NCI-H2227 (cell line): ENCODE measurements at regions not wholly inside any gene's neighbourhood (a gene's known extent, or its start where the extent isn't known, plus 50 kb on each side); places are given as distances from the start of the nearest gene placed in this dataset.
"Not testable (repeated sequence)": the region's sequence is repeated elsewhere in the genome, so short reads cannot be mapped to it uniquely, and the experiment has no call there.

Source experiments
- DNase-seq: peaks from one replicate; lab custom pipeline; 2025; ENCODE audit not compliant: unreplicated experiment; lab: John Stamatoyannopoulos, UW

GRCh38 chr6:82507112-82507511, 143.5 kb downstream of the TPBG start:
- no peak for DNase-seq

GRCh38 chr6:82511546-82511945, 147.9 kb downstream of the TPBG start:
- no peak for DNase-seq

- not testable (repeated sequence) for DNase-seq
Measured at GRCh38 chr6:82517896-82518295, 154.3 kb downstream of the TPBG start.

- DNase-seq = no peak
Measured at GRCh38 chr6:82521369-82521768, 157.8 kb downstream of the TPBG start.

- DNase-seq = no peak
Measured at GRCh38 chr6:82521861-82522260, 158.2 kb downstream of the TPBG start.

- DNase-seq = no peak
Measured at GRCh38 chr6:82524031-82524430, 160.4 kb downstream of the TPBG start.

- DNase-seq = no peak
Measured at GRCh38 chr6:82525775-82526495, 162.3 kb downstream of the TPBG start.

- DNase-seq = not testable (repeated sequence)
Measured at GRCh38 chr6:82529960-82530460, 166.4 kb downstream of the TPBG start.

- DNase-seq = no peak
Measured at GRCh38 chr6:82534876-82535275, 171.3 kb downstream of the TPBG start.

- DNase-seq = not testable (repeated sequence)
Measured at GRCh38 chr6:82549480-82549879, 185.9 kb downstream of the TPBG start.

GRCh38 chr6:82551311-82551710, 187.7 kb downstream of the TPBG start:
- not testable (repeated sequence) for DNase-seq

- no peak for DNase-seq
Measured at GRCh38 chr6:82551831-82552230, 188.2 kb downstream of the TPBG start.

GRCh38 chr6:82553863-82554531, 190.4 kb downstream of the TPBG start:
- DNase-seq = no peak

- DNase-seq = no peak
Measured at GRCh38 chr6:82554666-82555065, 191.0 kb downstream of the TPBG start.

- DNase-seq = no peak
Measured at GRCh38 chr6:82555801-82556200, 192.2 kb downstream of the TPBG start.

- DNase-seq = not testable (repeated sequence)
Measured at GRCh38 chr6:82558531-82558930, 194.9 kb downstream of the TPBG start.

- DNase-seq = no peak
Measured at GRCh38 chr6:82567621-82568020, 204.0 kb downstream of the TPBG start.

- DNase-seq = no peak
Measured at GRCh38 chr6:82568290-82568993, 204.8 kb downstream of the TPBG start.

GRCh38 chr6:82569022-82569421, 205.4 kb downstream of the TPBG start:
- DNase-seq = no peak

- no peak for DNase-seq
Measured at GRCh38 chr6:82570083-82570482, 206.5 kb downstream of the TPBG start.

- no peak for DNase-seq
Measured at GRCh38 chr6:82571455-82571854, 207.8 kb downstream of the TPBG start.
